GM10266 (cell line): ENCODE measurements at regions not wholly inside any gene's neighbourhood (a gene's known extent, or its start where the extent isn't known, plus 50 kb on each side); places are given as distances from the start of the nearest gene placed in this dataset.

Experiments
- DNase-seq: peaks from one replicate; pipeline ENCODE4 v3.0.0; 2012; ENCODE audit errors: extremely low spot score
- TF ChIP-seq, protein P1 (sequence below): IDR thresholded peaks from 2 replicates; pipeline ENCODE4 v1.5.1; 2012; ENCODE audit warnings: mild to moderate bottlenecking, low read depth; ENCODE audit not compliant: control insufficient read depth, insufficient read depth; ENCODE audit errors: missing control alignments

DNA sequence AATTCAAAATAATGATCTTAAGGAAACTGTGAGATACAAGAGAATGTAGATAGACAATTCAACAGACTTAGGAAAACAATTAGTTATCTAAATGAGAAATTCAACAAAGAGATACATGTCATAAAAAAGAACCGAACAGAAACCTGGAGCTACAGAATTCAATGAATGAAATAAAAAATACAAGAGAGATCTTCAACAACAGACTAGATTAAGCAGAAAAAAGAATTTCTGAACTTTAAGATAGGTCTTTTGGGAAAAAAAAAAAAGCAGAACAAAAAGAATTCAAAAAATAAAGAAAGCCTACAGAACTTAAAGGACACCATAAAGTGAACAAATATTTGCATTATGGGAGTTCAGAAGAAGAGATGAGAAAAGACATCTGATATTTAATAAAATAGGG, 129.1 kb upstream of the FOXK1 start:
- TF ChIP-seq, protein P1, sequence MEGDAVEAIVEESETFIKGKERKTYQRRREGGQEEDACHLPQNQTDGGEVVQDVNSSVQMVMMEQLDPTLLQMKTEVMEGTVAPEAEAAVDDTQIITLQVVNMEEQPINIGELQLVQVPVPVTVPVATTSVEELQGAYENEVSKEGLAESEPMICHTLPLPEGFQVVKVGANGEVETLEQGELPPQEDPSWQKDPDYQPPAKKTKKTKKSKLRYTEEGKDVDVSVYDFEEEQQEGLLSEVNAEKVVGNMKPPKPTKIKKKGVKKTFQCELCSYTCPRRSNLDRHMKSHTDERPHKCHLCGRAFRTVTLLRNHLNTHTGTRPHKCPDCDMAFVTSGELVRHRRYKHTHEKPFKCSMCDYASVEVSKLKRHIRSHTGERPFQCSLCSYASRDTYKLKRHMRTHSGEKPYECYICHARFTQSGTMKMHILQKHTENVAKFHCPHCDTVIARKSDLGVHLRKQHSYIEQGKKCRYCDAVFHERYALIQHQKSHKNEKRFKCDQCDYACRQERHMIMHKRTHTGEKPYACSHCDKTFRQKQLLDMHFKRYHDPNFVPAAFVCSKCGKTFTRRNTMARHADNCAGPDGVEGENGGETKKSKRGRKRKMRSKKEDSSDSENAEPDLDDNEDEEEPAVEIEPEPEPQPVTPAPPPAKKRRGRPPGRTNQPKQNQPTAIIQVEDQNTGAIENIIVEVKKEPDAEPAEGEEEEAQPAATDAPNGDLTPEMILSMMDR, result no peak
- no peak for DNase-seq

DNA sequence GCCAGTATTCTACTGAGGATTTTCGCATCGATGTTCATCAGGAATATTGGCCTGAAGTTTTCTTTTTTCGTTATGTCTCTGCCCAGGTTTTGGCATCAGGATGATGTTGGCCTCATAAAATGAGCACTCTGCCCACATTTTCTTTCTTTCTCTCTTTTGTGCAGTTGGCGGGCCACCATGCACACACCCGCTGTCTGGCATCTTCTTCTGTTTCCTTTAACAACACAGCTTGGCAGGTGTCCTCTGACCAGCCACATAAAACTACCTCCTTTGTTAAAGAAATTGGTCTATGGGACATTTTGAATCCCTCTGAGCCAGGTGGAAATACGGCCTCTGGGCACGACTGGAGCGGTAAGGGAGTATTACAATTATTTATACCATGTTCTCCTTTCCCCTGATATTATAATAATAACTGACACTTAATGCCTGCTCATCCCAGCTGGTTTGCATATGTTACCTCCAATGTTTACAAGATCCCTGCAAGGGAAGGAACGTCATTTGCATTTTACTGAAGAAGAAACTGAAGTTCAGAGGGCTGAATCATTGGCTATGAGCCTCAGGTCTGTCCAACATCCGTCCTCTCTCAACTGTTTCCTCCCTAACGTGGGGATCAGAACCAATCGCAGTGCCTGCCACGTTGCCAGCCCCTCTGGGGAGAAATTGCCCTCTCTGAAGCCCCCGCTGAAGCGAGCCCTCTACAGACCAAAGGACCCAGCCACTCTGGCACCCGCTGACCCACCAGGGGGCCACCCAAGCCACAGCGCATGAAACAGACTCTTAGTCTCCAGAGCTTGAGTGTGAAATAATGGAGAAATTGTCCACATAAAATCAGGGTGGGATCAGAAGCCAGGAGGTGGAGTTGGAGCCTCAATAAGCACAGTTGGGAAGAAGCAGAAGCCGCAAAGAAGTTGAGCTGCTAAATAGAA, 125.0 kb upstream of the FOXK1 start:
- TF ChIP-seq, protein P1, result no peak
- DNase-seq, result no peak

DNA sequence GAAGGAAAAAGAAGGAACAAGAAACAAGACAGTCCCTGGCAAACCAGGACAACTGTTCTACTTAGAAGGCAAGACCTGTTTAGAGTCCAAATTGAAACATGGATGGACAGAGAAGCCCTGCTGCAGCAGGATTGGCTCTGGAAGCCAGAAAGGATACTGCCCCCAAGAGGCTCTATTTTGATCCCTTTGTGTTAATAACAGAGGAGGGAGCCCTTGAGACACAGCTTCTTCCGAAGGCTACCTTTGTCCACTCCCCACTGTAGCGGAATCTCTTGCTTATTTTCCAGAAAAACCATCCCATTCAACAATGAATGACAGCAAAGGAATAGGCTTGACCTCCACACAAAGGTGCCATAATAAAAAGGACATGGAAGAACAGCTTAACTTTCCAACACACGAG, 120.3 kb upstream of the FOXK1 start:
- TF ChIP-seq, protein P1, result no peak
- no peak for DNase-seq

DNA sequence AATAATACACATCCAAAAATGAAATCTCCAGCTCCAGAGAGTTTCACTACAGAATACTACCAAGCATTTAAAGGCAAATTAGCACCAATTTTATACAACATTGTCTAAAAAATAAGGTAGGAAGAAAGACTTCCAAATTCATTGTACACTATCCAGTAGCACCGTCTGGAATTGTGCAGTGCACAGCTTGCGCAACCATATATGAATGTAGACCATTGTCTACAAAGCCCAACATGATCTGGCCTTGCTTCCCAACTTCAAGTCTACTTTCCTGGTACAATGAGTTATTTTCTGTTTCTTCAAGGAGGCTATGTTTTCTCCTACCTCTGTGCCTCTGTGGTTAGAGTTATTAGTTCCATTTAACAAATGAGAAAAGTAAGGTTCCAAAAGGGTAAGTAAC, 115.4 kb upstream of the FOXK1 start:
- no peak for DNase-seq
- TF ChIP-seq, protein P1, result no peak

DNA sequence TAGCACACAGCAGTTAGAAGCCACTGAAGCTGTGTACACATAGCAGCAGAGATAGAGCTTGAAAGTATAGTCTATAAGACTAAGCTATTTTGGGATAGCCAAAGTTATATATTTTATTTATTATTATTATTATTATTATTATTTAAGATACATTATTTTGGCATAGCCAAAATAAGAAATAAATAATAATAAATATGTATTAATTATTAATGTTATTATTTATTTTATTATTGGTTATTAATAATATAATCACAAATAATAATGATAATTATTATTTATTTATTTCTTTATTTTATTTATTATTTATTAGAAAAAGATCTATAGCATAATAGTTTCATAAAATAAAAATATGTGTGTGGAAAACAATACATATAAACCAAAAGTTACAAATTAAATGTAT, 107.2 kb upstream of the FOXK1 start:
- DNase-seq, result no peak
- TF ChIP-seq, protein P1, result no peak

DNA sequence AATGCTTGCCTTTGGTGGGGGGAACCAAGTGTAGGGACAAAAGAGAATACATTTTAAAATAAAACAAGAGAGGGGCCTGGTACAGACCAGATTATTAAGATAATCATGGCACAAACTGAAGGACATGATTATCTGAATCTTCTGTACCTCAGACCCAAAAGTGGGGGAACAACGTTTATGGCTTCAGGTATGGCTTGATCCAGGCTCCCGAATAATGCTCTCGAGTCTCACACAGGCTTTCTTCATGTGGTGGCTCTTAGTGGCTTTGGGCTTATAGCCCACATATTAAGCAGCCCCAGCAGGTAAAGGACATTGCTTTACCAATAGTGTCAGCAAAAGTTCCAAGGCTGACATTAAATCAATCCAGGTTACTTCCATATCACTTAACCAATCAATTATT, 106.8 kb upstream of the FOXK1 start:
- TF ChIP-seq, protein P1, result no peak
- DNase-seq, result no peak

DNA sequence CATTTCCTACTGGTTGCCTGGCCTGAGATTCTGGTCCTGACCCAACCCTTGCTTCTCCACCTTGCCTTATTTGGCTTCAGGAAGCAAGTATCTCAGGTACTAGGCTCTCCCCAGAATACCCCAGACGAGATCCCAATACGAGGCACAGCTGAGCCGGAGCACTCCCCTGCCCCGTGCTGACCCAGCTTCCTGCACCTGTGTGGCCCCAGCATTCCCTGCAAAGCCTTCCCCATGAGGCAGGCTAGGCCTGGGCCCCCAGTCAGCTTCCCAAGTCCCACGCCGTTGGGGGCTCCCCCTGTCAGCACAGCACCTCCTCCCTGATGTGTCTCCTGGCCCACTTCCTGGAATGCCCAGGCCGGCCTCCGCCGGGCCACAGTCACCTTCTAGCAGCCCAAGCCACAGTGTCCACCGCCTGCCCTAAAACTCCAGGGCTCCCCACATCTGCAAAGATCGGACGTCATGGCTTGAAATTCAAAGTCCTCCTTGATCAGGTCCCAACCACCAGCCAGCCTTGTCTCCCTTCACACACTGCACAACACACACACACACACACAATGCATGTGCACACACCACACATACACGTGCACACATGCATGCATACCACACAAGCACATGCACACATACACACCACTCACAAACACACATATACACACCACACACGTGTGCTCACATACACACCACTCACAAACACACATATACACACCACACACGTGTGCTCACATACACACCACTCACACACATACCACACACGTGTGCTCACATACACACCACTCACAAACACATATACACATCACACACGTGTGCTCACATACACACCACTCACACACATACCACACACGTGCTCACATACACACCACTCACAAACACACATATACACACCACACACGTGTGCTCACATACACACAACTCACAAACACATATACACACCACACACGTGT, 78.9 kb upstream of the FOXK1 start:
- DNase-seq, result no peak
- TF ChIP-seq, protein P1, result no peak
